ENCODE measurements at regions not wholly inside any gene's neighbourhood (a gene's known extent, or its start where the extent isn't known, plus 50 kb on each side); places are given as distances from the start of the nearest gene placed in this dataset.
A peak's percentile ranks its signal among the peaks of the same experiment; 100 is the strongest.
"Not testable (repeated sequence)": the region's sequence is repeated elsewhere in the genome, so short reads cannot be mapped to it uniquely, and the experiment has no call there.

GRCh38 chr4:189563751-189564150, 376.9 kb upstream of the FRG1 start:
- not testable (repeated sequence) for H3K36me3 ChIP-seq (ENCODE audit: control insufficient read depth, insufficient read depth, low read length); H3K4me3 ChIP-seq (ENCODE audit: low read depth, low read length); H3K4me1 ChIP-seq (ENCODE audit: control insufficient read depth, insufficient read depth, low read length); H3K27ac ChIP-seq (ENCODE audit: low read depth, low read length); H3K9ac ChIP-seq (ENCODE audit: low read length); H3K27me3 ChIP-seq (ENCODE audit: control insufficient read depth, insufficient read depth, low read length); H3K9me3 ChIP-seq (ENCODE audit: control insufficient read depth, insufficient read depth, low read depth, low read length)

- H3K4me3 ChIP-seq (ENCODE audit: low read depth, low read length); H3K36me3 ChIP-seq (ENCODE audit: control insufficient read depth, insufficient read depth, low read length); H3K9me3 ChIP-seq (ENCODE audit: control insufficient read depth, insufficient read depth, low read depth, low read length); H3K9ac ChIP-seq (ENCODE audit: low read length); H3K4me1 ChIP-seq (ENCODE audit: control insufficient read depth, insufficient read depth, low read length); H3K27ac ChIP-seq (ENCODE audit: low read depth, low read length); H3K27me3 ChIP-seq (ENCODE audit: control insufficient read depth, insufficient read depth, low read length): not testable (repeated sequence)
Observed at GRCh38 chr4:189566271-189566670, 374.4 kb upstream of the FRG1 start.

- H3K36me3 ChIP-seq (ENCODE audit: control insufficient read depth, insufficient read depth, low read length); H3K27ac ChIP-seq (ENCODE audit: low read depth, low read length); H3K4me3 ChIP-seq (ENCODE audit: low read depth, low read length); H3K4me1 ChIP-seq (ENCODE audit: control insufficient read depth, insufficient read depth, low read length); H3K9ac ChIP-seq (ENCODE audit: low read length); H3K27me3 ChIP-seq (ENCODE audit: control insufficient read depth, insufficient read depth, low read length); H3K9me3 ChIP-seq (ENCODE audit: control insufficient read depth, insufficient read depth, low read depth, low read length): not testable (repeated sequence)
Observed at GRCh38 chr4:189566900-189567299, 373.8 kb upstream of the FRG1 start.

- H3K27ac ChIP-seq (ENCODE audit: low read depth, low read length); H3K9me3 ChIP-seq (ENCODE audit: control insufficient read depth, insufficient read depth, low read depth, low read length); H3K36me3 ChIP-seq (ENCODE audit: control insufficient read depth, insufficient read depth, low read length); H3K27me3 ChIP-seq (ENCODE audit: control insufficient read depth, insufficient read depth, low read length); H3K9ac ChIP-seq (ENCODE audit: low read length); H3K4me3 ChIP-seq (ENCODE audit: low read depth, low read length); H3K4me1 ChIP-seq (ENCODE audit: control insufficient read depth, insufficient read depth, low read length): not testable (repeated sequence)
Observed at GRCh38 chr4:189579645-189580044, 361.0 kb upstream of the FRG1 start.

- not testable (repeated sequence) for H3K27ac ChIP-seq (ENCODE audit: low read depth, low read length); H3K9ac ChIP-seq (ENCODE audit: low read length); H3K9me3 ChIP-seq (ENCODE audit: control insufficient read depth, insufficient read depth, low read depth, low read length); H3K4me3 ChIP-seq (ENCODE audit: low read depth, low read length); H3K4me1 ChIP-seq (ENCODE audit: control insufficient read depth, insufficient read depth, low read length); H3K27me3 ChIP-seq (ENCODE audit: control insufficient read depth, insufficient read depth, low read length); H3K36me3 ChIP-seq (ENCODE audit: control insufficient read depth, insufficient read depth, low read length)
Observed at GRCh38 chr4:189586908-189587632, 353.6 kb upstream of the FRG1 start.

- H3K4me1 ChIP-seq (ENCODE audit: control insufficient read depth, insufficient read depth, low read length); H3K36me3 ChIP-seq (ENCODE audit: control insufficient read depth, insufficient read depth, low read length); H3K9ac ChIP-seq (ENCODE audit: low read length); H3K27ac ChIP-seq (ENCODE audit: low read depth, low read length); H3K4me3 ChIP-seq (ENCODE audit: low read depth, low read length); H3K27me3 ChIP-seq (ENCODE audit: control insufficient read depth, insufficient read depth, low read length); H3K9me3 ChIP-seq (ENCODE audit: control insufficient read depth, insufficient read depth, low read depth, low read length): not testable (repeated sequence)
Observed at GRCh38 chr4:189589201-189589600, 351.5 kb upstream of the FRG1 start.

GRCh38 chr4:189592890-189593289, 347.8 kb upstream of the FRG1 start:
- Histone ChIP-seq H3K9ac (ENCODE audit: low read length) (no peak overlapping the region), H3K27me3 (ENCODE audit: control insufficient read depth, insufficient read depth, low read length) (no peaks in the 10 kb centered on the region), H3K4me3 (ENCODE audit: low read depth, low read length) (no peak overlapping the region), H3K36me3 (ENCODE audit: control insufficient read depth, insufficient read depth, low read length) (no peaks in the 10 kb centered on the region), H3K9me3 (ENCODE audit: control insufficient read depth, insufficient read depth, low read depth, low read length) (0 out of 2 replicates have a peak, but pooled peaks cover 3% of the 10 kb centered on the region), H3K27ac (ENCODE audit: low read depth, low read length) (no peak overlapping the region), H3K4me1 (ENCODE audit: control insufficient read depth, insufficient read depth, low read length) (no peaks in the 10 kb centered on the region)

- Histone ChIP-seq H3K4me3 (ENCODE audit: low read depth, low read length) (no peak overlapping the region), H3K27me3 (ENCODE audit: control insufficient read depth, insufficient read depth, low read length) (no peaks in the 10 kb centered on the region), H3K9me3 (ENCODE audit: control insufficient read depth, insufficient read depth, low read depth, low read length) (peaks cover 5% of the 10 kb centered on the region; the same call in 1 of the 2 replicates), H3K36me3 (ENCODE audit: control insufficient read depth, insufficient read depth, low read length) (no peaks in the 10 kb centered on the region), H3K4me1 (ENCODE audit: control insufficient read depth, insufficient read depth, low read length) (no peaks in the 10 kb centered on the region), H3K27ac (ENCODE audit: low read depth, low read length) (no peak overlapping the region), H3K9ac (ENCODE audit: low read length) (no peak overlapping the region)
Observed at GRCh38 chr4:189597341-189597740, 343.3 kb upstream of the FRG1 start.

GRCh38 chr4:189600264-189600663, 340.4 kb upstream of the FRG1 start:
- no peak overlapping the region for H3K27ac ChIP-seq (ENCODE audit: low read depth, low read length)
- H3K27me3 ChIP-seq (ENCODE audit: control insufficient read depth, insufficient read depth, low read length) = no peaks in the 10 kb centered on the region
- H3K4me1 ChIP-seq (ENCODE audit: control insufficient read depth, insufficient read depth, low read length) = no peaks in the 10 kb centered on the region
- peak overlapping the region; percentile 50 for H3K9ac ChIP-seq (ENCODE audit: low read length)
- peaks cover 5% of the 10 kb centered on the region; the same call in 1 of the 2 replicates for H3K9me3 ChIP-seq (ENCODE audit: control insufficient read depth, insufficient read depth, low read depth, low read length)
- no peak overlapping the region for H3K4me3 ChIP-seq (ENCODE audit: low read depth, low read length)
- H3K36me3 ChIP-seq (ENCODE audit: control insufficient read depth, insufficient read depth, low read length) = no peaks in the 10 kb centered on the region

GRCh38 chr4:189600718-189601435, 339.8 kb upstream of the FRG1 start:
- Histone ChIP-seq H3K36me3 (ENCODE audit: control insufficient read depth, insufficient read depth, low read length) (no peaks in the 10 kb centered on the region), H3K27me3 (ENCODE audit: control insufficient read depth, insufficient read depth, low read length) (no peaks in the 10 kb centered on the region), H3K27ac (ENCODE audit: low read depth, low read length) (no peak overlapping the region), H3K4me1 (ENCODE audit: control insufficient read depth, insufficient read depth, low read length) (no peaks in the 10 kb centered on the region), H3K9ac (ENCODE audit: low read length) (peak overlapping the region; percentile 50), H3K9me3 (ENCODE audit: control insufficient read depth, insufficient read depth, low read depth, low read length) (peaks cover 5% of the 10 kb centered on the region; the same call in 1 of the 2 replicates), H3K4me3 (ENCODE audit: low read depth, low read length) (no peak overlapping the region)

GRCh38 chr4:189602827-189603226, 337.8 kb upstream of the FRG1 start:
- H3K4me3 ChIP-seq (ENCODE audit: low read depth, low read length); H3K27ac ChIP-seq (ENCODE audit: low read depth, low read length); H3K36me3 ChIP-seq (ENCODE audit: control insufficient read depth, insufficient read depth, low read length); H3K9ac ChIP-seq (ENCODE audit: low read length); H3K4me1 ChIP-seq (ENCODE audit: control insufficient read depth, insufficient read depth, low read length); H3K9me3 ChIP-seq (ENCODE audit: control insufficient read depth, insufficient read depth, low read depth, low read length); H3K27me3 ChIP-seq (ENCODE audit: control insufficient read depth, insufficient read depth, low read length): not testable (repeated sequence)
